NCI-H1417 treated with DMSO at 0.1 percent for 48 hours (cell line): ENCODE measurements at regions not wholly inside any gene's neighbourhood (a gene's known extent, or its start where the extent isn't known, plus 50 kb on each side); places are given as distances from the start of the nearest gene placed in this dataset.
"Not testable (repeated sequence)": the region's sequence is repeated elsewhere in the genome, so short reads cannot be mapped to it uniquely, and the experiment has no call there.

ENCODE experiments used
- DNase-seq: peaks from one replicate; lab custom pipeline; 2025; lab: John Stamatoyannopoulos, UW

DNA sequence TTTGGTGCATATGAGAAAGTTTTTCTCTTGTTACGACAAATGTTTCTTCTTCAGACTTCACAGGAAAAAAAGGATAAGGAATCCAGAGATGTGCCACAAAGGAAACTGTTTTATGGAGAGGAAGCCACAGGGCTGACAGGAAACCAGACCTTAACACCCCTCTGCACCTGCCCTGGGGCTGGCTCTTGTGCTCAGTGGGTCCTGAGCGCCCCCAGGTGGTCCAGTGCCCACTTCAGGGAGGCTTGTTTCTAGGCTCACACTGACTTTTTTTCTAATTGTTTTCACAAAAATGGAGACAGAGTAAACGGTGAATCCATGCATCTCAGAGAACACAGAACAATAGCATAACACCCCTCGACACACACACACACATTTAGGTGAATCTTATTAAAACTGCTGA is 951.2 kb downstream of the TMEM121 start:
- not testable (repeated sequence) for DNase-seq

DNA sequence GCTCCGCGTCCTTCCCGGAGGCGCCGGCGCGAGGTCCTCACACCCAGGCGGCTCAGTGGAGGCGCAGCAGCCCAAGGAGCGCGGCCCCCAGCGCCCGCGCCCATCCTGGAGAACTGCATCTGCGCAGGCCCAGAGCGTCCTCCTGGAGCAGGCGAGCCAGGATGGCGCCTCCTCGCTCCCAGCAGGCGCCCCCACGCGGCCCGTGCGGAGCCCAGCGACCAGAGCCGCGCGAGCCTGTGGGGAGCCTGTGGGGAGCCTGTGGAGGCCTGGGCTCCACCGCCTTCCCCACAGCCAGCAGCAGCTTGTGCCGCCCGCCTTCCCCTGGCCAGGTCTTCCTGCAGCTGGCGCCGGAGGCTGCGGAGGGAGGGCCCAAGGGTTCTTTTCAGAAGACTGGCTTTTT is 953.9 kb downstream of the TMEM121 start:
- DNase-seq: not testable (repeated sequence)

DNA sequence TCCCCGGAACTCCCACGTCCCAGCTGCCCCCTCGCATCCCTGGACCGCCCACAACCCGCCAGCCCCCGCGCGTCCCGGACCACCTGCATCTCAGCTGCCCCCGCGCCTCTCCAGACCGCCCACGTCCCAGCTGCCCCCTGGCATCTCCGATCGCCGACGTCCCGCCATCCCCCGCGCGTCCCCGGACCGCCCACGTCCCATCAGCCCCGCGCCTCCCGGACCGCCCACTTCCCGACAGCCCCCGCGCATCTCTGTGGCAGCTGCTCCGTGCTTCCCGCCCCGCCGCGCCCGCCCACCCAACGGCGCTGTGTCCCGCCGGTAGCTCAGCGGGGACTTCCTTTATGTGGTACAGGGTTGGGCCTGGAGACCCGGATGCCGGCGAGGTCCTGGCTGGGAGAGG is 955.8 kb downstream of the TMEM121 start:
- DNase-seq: not testable (repeated sequence)

DNA sequence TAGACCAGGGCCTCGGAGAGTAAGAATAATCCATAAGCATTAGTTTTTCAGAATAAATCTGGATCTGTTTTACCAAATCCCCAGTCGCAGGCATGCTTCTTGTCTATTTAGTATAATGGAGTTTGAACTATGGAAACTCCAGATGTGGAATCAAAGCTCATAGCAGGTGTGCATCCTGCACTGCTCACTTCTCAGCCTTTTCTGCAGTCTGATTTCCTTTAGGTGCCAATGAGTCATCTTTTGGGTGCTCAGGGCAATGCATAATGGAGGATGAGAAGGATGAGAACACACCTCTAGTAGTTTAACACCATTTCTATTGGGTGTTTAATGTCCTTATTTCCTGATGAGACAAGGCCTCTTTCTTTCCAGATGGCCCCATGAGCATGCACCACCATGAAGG is 961.2 kb downstream of the TMEM121 start:
- DNase-seq: no peak

DNA sequence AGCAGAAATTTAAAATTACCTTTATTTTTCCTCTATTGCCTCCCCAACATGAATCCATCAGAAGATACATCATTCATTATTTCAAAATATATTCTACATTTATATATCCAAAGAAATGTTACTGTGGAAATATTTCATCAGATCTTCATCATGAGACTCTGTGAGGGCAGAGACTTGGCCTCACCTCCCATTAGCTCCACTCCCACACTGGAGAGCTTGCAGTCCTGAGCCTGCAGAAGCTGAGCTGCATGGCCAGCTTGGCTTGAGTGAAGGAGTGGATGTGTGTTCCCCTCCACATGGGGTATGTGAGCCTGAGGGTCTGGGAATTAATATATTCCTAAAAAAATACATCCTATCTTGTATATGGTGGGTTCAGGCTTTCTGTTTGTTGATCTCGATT is 961.9 kb downstream of the TMEM121 start:
- DNase-seq: no peak

DNA sequence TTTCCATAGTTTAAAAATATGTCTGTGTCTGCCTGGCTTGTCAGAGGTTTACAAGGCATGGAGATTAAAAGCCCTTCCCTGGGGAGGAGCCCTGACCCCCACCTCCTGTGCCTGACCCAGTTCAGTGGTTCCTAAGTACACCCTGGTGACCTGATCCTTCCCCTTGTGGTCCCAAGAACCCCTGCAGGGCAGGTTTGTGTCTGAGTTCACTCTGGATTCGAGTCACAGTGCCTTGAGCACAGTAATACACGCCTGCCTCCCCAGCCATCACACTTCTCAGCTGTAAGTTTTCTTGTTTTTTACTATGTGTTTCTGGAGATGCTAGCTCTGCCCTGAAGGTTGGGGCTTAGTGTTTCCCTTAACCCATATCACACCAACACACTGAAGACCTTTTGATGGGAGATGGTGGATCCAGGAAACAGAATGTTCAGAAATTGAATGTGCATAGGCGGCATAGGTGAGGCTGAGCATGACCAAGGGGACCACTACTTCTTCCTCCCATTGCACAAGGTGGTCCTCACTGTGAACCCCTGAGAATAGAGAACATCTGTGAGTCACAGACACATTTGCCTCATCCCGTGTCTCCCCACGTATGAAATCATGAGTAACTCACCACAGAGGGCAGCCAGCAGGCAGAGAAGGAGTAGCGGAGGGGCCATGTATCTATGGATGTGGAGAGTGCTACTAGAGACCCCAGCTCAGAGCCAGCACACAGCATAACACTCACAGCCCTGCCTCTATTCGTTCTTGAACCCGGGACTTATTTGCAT is 962.9 kb downstream of the TMEM121 start:
- no peak for DNase-seq

DNA sequence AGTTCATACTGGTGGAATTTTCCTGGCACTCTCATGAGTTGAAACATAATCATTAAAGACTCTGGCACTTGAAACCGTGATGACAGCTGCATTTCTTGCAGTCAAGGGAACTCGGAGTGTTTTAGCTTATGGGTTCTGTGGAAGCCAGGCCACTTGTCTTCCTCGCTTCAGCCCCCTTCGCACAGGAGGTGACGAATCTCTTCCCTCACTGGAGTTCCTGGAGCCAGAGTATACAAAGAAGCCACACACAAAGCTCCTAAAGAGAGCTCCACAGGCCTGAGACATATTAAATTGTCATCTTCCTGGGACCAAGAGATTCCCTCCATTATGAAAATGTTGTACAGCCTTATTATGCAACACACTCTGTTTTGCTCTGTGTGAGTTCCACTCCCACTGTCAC is 964.1 kb downstream of the TMEM121 start:
- no peak for DNase-seq

DNA sequence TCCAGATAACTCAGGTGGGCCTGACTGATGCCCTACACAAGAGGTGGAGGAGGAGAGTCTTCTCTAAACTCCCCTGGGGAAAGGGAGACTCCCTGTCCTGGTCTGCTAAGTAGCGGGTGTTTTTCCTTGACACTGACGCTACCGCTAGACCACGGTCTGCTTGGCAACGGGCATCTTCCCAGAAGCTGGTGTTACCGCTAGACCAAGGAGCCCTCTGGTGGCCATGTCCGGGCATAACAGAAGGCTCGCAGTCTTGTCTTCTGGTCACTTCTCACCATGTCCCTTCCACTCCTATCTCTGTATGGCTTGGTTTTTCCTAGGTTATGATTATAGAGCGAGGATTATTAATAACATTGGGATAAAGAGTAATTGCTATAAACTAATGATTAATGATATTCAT is 965.5 kb downstream of the TMEM121 start:
- no peak for DNase-seq

DNA sequence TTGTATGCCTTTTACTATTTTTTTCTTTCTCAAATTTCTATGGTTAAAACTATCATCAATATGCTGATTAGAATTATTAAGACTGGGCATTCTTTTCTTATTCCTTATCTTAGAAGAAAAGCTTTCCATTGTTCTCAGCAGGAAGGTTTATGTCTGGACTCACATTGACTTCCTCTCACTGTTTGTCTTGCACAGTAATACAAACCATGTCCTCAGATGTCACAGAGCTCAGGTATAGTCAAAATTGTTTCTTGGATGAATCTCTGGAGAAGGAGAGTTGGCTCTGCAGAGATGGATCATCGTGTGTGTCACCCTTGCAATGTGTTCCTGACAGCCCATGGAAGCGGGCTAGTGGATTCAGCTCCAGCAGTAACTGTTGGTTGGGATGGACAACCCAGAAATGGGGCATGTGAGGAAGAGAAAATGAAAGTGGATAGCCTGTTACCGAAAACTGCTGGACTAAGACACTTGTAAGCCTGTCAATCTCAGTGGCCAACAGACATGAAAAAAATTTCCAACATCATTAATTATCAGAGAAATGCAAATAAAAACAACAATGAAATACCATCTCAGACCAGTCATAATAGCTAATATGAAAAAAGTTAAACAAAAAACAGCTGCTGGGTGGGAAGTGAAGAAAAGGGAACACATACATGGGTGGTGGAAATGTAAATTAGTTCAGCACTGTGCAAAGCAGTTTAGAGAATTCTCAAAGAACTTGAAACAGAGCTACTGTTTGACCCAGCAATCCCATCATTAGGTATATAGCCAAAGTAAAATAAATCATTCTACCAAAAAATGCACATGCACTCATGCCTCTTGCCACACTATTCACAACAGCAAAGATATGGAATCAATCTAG is 967.8 kb downstream of the TMEM121 start:
- DNase-seq: no peak

DNA sequence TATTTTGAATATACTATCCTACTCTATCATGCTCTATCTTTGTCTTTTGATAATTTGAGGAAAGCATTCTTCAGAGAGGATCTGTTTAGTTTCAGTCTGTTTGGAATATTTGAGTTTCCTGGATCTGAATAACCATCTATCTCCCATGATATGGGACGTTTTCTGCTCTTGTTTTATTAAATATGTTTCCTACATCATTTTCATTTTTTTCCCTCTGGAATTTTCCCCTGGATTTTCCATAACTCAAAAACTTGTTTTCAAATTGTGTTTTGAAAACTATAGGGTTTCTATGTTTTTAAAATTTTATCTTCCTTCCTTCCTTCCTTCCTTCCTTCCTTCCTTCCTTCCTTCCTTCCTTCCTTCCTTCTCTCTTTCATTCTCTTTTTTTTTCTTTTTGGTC is 974.2 kb downstream of the TMEM121 start:
- no peak for DNase-seq

DNA sequence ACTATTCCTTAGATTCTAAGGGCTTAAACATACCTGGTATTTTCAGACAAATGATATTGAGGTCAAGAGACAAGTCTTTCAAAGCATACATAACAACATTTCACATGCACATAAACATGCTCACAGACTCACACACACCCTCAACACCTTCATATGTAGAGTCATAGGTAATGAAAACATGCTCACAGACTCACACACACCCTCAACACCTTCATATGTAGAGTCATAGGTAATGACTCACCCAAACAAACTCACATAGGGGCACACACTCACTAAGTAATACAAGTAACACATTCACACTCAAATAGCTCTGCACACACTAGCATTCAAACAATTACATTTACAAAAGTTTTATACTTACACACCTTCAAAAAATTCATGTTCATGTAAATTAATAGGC is 975.5 kb downstream of the TMEM121 start:
- DNase-seq: no peak

DNA sequence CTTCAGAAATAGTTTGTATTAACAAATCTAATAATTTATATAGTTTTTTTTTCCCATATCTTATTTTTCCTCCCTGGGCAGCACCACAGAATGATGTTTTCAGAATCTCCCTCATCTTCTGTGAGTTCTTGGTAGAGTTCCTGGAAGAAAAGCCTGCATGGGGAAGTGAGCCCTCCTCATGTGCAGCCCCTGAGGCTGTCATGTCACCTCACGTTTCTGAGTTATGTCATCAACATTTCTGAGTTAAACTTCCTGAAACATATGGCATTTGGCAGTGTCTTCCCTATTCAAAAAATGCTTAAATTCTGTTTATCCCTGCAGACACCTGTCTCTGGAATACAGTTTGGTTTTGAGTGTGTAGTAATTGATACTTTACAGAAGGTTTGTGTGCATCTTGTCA is 979.0 kb downstream of the TMEM121 start:
- no peak for DNase-seq

DNA sequence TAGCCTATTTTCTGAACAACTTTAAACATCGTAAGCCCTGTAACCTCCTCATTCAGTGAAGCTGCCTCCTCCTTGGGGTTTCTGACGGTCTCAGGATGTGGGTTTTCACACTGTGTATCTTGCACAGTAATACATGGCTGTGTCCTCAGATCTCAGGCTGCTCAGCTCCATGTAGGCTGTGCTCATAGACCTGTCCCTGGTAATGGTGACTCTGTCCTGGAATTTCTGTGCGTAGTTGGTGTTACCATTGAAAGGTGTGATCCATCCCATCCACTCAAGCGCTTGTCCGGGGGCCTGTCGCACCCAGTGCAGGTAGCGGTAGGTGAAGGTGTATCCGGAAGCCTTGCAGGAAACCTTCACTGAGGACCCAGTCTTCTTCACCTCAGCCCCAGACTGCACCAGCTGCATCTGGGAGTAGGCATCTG is 980.5 kb downstream of the TMEM121 start:
- DNase-seq: no peak

DNA sequence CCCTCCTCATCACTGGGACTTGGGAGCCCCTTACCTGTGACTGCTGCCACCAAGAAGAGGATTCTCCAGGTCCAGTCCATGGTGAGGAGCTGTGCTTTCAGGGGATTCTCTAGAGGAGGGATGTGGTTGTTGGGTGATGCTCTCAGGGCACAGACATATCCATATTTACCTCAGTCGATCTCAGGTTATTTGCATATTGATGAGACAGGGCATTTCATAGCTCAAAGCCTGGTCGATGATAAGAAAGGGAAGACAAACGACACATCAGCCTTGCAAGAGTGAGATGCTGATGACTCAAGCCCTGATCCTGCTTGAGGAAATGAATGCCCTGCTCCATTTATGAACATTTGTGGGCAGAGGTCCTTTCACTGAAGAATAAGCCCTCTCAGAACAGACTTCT is 981.0 kb downstream of the TMEM121 start:
- DNase-seq: no peak

DNA sequence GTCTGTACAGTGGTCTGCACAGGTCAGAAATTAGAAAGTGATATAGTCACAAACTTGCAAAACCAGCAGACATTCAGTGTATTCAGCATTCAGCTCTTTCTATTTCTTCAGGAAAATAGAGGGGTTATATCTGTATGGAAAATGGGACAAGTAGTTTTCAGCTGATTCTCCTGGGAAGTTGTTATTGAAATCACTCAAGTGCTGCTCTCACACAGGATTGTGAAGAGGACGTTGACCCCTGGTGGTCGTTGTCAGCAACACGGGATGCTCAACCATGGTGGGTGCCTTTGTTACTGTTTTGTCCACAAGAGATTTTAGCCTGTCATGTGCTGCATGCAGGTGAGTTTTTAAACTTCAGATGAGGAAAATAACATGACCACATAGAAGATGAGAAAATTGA is 981.8 kb downstream of the TMEM121 start:
- no peak for DNase-seq

DNA sequence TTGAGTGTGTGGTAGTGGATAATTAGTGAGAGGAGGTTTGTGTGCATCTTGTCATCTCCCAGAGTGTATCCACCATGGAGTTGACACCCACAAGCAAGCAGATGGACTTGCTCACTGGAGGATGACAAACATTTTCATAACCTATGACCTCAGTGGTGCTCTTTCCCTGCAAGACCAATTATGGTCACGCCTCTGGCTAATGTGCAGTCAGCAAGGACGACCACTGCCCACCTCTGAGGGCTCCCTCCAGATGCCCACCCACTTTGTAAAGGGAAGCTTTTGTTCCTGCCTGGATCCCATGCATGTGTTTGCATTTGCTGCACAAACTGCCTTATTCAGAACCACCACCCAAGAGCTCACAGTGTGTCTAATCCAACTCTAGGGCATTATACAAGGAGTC is 982.8 kb downstream of the TMEM121 start:
- DNase-seq: no peak

DNA sequence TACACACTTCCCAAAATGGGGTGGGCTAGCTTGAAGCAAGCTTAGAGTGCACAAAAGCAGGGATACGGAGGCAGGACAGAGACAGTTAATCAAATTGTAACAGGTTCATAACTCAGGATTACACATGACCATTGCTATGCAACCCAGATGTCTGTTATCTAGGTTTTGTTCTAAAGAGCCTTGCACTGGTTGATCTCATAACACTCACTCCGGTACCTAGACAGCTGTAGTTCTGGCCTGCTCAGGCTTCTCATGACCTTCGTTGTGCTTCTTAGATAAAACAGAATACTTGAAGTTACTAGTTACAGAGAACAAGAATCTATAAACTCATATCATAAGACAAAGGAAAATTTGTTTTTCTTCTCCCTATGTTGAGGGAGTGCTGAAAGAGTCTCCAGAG is 983.4 kb downstream of the TMEM121 start:
- DNase-seq: no peak

DNA sequence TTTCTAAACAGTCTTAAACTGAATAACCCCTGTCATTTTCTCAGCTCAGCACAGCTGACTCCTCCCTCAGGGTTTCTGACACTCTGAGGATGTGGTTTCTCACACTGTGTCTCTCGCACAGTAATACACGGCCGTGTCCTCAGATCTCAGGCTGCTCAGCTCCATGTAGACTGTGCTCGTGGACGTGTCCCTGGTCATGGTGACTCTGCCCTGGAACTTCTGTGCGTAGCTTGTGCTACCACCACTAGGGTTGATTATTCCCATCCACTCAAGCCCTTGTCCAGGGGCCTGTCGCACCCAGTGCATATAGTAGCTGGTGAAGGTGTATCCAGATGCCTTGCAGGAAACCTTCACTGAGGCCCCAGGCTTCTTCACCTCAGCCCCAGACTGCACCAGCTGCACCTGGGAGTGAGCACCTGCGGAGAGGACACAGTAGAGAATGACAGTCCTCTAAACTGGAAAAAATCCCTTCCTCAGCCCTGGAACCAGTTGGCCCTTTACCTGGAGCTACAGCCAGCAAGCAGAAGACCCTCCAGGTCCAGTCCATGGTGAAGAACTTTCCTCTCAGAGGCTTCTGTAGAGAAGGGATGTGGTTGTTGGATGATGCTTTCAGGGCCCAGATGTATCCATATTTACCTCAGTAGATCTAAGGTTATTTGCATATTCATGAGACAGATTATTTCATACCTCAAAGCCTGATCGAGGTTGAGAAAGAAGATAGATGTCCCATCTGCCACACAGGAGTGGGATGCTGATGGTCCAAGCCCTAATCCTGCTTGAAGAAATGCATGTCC is 984.8 kb downstream of the TMEM121 start:
- no peak for DNase-seq

DNA sequence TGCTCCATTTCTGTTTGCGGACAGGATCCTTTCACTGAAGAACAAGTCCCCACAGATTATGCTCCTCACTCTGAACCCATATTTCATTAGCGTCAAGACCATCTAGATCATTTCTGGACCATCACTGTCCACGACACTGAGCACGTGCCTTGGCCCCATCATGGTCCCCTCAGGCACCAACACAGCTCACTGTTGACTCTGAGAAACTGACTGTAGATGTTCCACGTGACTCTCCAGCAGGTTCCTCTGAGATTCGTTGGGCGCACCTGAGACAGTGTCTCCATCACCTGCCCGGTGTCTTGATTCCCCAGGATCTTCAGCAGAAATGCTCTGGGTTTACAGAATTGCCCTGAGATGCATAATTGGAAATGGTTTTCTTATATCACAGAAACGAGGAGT is 985.4 kb downstream of the TMEM121 start:
- no peak for DNase-seq

DNA sequence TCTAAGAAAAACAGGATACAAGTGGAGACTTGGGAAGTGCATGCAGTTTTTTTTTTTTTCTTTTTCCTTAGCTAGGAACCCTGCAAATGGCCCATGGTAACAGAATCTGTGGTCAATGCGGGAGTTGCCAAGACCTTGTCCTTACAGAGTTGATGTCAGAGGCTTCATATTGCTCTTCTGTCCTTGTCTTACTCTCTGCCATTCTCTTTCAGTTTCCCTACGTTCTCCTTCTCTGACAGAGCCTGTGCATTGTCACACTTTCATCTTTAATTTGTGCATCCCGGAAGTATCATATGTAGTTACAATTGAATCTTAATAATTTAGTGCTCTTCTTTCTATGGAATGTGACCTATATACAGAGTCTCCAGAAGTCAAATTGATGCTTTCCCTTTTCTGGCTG is 986.9 kb downstream of the TMEM121 start:
- DNase-seq: no peak

DNA sequence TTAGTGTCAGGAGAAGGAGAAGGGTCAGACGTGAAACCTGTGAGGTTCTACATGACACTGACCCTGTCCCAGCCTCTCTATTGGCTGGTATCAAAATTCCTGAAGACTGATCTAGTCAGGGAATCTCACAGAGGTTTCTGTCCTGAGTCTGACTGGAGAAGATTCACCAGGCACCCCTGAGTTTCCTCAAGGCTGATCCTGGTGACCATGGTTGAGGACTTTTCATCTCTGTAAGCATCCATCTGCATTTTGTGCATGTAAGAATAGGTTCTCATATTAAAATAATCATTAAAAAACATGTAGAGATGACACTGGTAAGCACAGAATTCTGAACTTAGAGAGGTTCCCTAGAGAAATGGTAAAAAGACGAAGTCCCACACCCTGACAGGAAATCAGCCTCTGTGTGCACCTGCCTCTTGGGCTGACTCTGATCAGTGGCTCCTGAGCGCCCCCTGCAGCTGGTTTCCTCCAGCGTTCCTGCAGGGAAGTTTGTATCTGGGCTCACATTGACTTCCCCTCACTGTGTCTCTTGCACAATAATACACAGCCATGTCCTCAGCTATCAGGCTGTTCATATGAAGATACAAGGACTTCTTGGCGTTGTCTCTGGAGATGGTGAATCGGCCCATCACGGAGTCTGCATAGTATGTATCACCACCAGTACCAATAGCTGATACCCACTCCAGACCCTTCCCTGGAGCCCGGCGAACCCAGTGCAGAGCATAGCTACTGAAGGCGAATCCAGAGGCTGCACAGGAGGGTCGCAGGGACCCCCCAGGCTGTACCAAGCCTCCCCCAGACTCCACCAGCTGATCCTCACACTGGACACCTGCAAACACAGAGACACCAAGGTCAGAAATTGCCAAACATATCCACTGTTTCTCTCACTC is 991.9 kb downstream of the TMEM121 start:
- DNase-seq: no peak

DNA sequence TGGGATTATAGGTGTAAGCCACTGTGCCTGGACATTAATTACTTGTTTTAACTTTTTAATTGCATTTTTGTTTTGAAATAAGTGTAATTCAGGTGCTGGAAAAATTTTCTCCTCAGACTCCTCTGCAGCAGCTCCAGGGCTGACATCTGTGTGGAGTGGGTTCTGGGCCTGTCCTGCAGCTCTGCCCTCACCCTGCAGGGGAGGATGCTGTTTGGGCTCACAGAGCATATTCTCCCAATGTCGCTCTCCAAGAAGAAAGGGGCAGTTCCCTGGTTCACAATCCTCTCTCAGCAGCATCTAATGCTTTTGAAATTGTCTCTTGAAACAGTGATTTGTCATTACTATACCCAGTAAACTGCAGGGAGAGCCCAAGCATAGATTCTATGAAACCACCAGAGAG is 995.7 kb downstream of the TMEM121 start:
- not testable (repeated sequence) for DNase-seq
